K562 (cell line): ENCODE measurements at regions not wholly inside any gene's neighbourhood (a gene's known extent, or its start where the extent isn't known, plus 50 kb on each side); places are given as distances from the start of the nearest gene placed in this dataset.

Experiments
- ATF6 ChIP-seq: sonication (generic); formaldehyde crosslinking; IDR thresholded peaks from 2 replicates; pipeline ENCODE4 v1.4.0; 2020; ENCODE audit warnings: mild to moderate bottlenecking, missing genetic modification reagents
- CCNT2 ChIP-seq: IDR thresholded peaks from 2 replicates; pipeline ENCODE4 v1.6.1; 2011; ENCODE audit warnings: borderline replicate concordance, low read depth, mild to moderate bottlenecking, moderate library complexity, mixed read lengths, low read length; ENCODE audit not compliant: insufficient read length; ENCODE audit errors: extremely low read depth
- E2F1 ChIP-seq: sonication (generic); formaldehyde crosslinking; IDR thresholded peaks from 2 replicates; pipeline ENCODE4 v1.8.1; 2023; ENCODE audit warnings: mild to moderate bottlenecking, missing genetic modification reagents, moderate library complexity
- NFIX ChIP-seq: fragments of 250-450 bp; sonication (Bioruptor Pico); IDR thresholded peaks from 2 replicates; pipeline ENCODE4 v1.4.0; 2020; ENCODE audit warnings: low read depth, mild to moderate bottlenecking, moderate library complexity
- XRCC5 ChIP-seq: fragments of 200-400 bp; formaldehyde crosslinking; IDR thresholded peaks from 2 replicates; pipeline ENCODE4 v1.6.1; 2017; ENCODE audit warnings: low read depth, mild to moderate bottlenecking, low read length
- ZBTB1 ChIP-seq: sonication (generic); formaldehyde crosslinking; IDR thresholded peaks from 2 replicates; pipeline ENCODE4 v1.8.1; 2023; ENCODE audit warnings: missing genetic modification reagents, low read depth, mild to moderate bottlenecking, borderline replicate concordance

- TF ChIP-seq ZBTB1 (CRISPR knock-in tag) (no peak), E2F1 (CRISPR knock-in tag) (no peak), XRCC5 (no peak), ATF6 (CRISPR knock-in tag) (no peak), NFIX (CRISPR knock-in tag) (no peak), CCNT2 (no peak)
Measured at GRCh38 chr7:18366394-18366793, 129.2 kb upstream of the HDAC9 start.
